Hippocampal formation (tissue), 2 donors: ENCODE measurements at regions not wholly inside any gene's neighbourhood (a gene's known extent, or its start where the extent isn't known, plus 50 kb on each side); places are given as distances from the start of the nearest gene placed in this dataset.

Experiments used
- DNase-seq, 2 donors: peaks; one replicate each; lab custom pipeline; 2025; lab: John Stamatoyannopoulos, UW

GRCh38 chr12:98060411-98060810 is 455.0 kb upstream of the TMPO start:
- peak in 1 of 2 donors; percentile 44 for DNase-seq

- no peak for DNase-seq
These were observed 452.7 kb upstream of the TMPO start for GRCh38 chr12:98062464-98063245.

- DNase-seq = no peak
These were observed 450.9 kb upstream of the TMPO start for GRCh38 chr12:98064501-98064900.

- DNase-seq = no peak
These were observed 447.6 kb upstream of the TMPO start for GRCh38 chr12:98067795-98068194.

GRCh38 chr12:98073610-98074009 is 441.8 kb upstream of the TMPO start:
- DNase-seq = no peak

- no peak for DNase-seq
These were observed 441.1 kb upstream of the TMPO start for GRCh38 chr12:98074286-98074685.

GRCh38 chr12:98084391-98084790 is 431.0 kb upstream of the TMPO start:
- DNase-seq = no peak

GRCh38 chr12:98085046-98085755 is 430.2 kb upstream of the TMPO start:
- peak in 1 of 2 donors; percentile 41 for DNase-seq

- no peak for DNase-seq
These were observed 424.7 kb upstream of the TMPO start for GRCh38 chr12:98090731-98091130.

GRCh38 chr12:98096436-98096835 is 419.0 kb upstream of the TMPO start:
- DNase-seq = no peak

- no peak for DNase-seq
These were observed 409.2 kb upstream of the TMPO start for GRCh38 chr12:98106031-98106683.

- no peak for DNase-seq
These were observed 406.1 kb upstream of the TMPO start for GRCh38 chr12:98109266-98109665.

GRCh38 chr12:98110536-98110935 is 404.9 kb upstream of the TMPO start:
- DNase-seq = no peak

- no peak for DNase-seq
These were observed 401.8 kb upstream of the TMPO start for GRCh38 chr12:98113548-98113947.

- DNase-seq = no peak
These were observed 393.4 kb upstream of the TMPO start for GRCh38 chr12:98121963-98122362.

- no peak for DNase-seq
These were observed 392.3 kb upstream of the TMPO start for GRCh38 chr12:98123021-98123461.

GRCh38 chr12:98126637-98127335 is 388.6 kb upstream of the TMPO start:
- DNase-seq = no peak

- DNase-seq = no peak
These were observed 388.1 kb upstream of the TMPO start for GRCh38 chr12:98127336-98127679.

- DNase-seq = no peak
These were observed 387.5 kb upstream of the TMPO start for GRCh38 chr12:98127854-98128253.

GRCh38 chr12:98136544-98136943 is 378.8 kb upstream of the TMPO start:
- no peak for DNase-seq

GRCh38 chr12:98137278-98137677 is 378.1 kb upstream of the TMPO start:
- DNase-seq = no peak

- DNase-seq = no peak
These were observed 370.4 kb upstream of the TMPO start for GRCh38 chr12:98144953-98145352.
